Stomach (tissue), 8 donors: ENCODE measurements at regions not wholly inside any gene's neighbourhood (a gene's known extent, or its start where the extent isn't known, plus 50 kb on each side); places are given as distances from the start of the nearest gene placed in this dataset.

Experiments
- DNase-seq, 2 donors: peaks; one replicate each; pipeline versions ENCODE4 v3.0.0 to v3.0.0-alpha.2; 2013 to 2019
- H3K27ac ChIP-seq, 5 donors: fragments of 200-600 bp in 4 of 5; sonication (generic) in 4 of 5; one replicate each; pipeline ENCODE4 v1.5.1; 2013 to 2019; ENCODE audit warnings: mild to moderate bottlenecking in 1 of 5, moderate library complexity in 1 of 5
- H3K27me3 ChIP-seq, 3 donors: fragments of 200-600 bp; sonication (generic); one replicate each; pipeline ENCODE4 v1.5.1; 2017 to 2019; ENCODE audit warnings: mixed run types in 1 of 3
- H3K36me3 ChIP-seq, 4 donors: fragments of 200-600 bp; sonication (generic); 1 replicate in 3 of 4; 2 replicates in 1 of 4; pipeline ENCODE4 v1.5.1; 2016 to 2019
- H3K4me1 ChIP-seq, 4 donors: fragments of 200-600 bp; sonication (generic); one replicate each; pipeline ENCODE4 v1.5.1; 2016 to 2019
- H3K4me3 ChIP-seq, 4 donors: fragments of 200-600 bp; sonication (generic) in 3 of 4; one replicate each; pipeline ENCODE4 v1.5.1; 2016 to 2019; ENCODE audit warnings: mild to moderate bottlenecking in 1 of 4
- H3K9me3 ChIP-seq, 4 donors: fragments of 200-600 bp; sonication (generic); one replicate each; pipeline ENCODE4 v1.5.1; 2016 to 2019
- EP300 ChIP-seq: sonication (generic); formaldehyde crosslinking; IDR thresholded peaks from one replicate; pipeline ENCODE4 v1.6.1; 2017; ENCODE audit warnings: antibody characterized with exemption
- POLR2A ChIP-seq, 4 donors: fragments of 450-650 bp; IDR thresholded peaks; one replicate each; pipeline ENCODE4 v1.6.1; 2016; ENCODE audit warnings: antibody characterized with exemption in 4 of 4, control low read depth in 2 of 4, mild to moderate bottlenecking in 1 of 4, moderate library complexity in 1 of 4
- POLR2AphosphoS5 ChIP-seq, 3 donors: sonication (generic); formaldehyde crosslinking; IDR thresholded peaks; one replicate each; pipeline ENCODE4 v1.6.1; 2016; ENCODE audit warnings: antibody characterized with exemption in 3 of 3
- WGBS, 5 donors: extraction: QIAGEN DNeasy Blood & Tissue Kit in 3 of 5; methylation state at CpG; one replicate each; pipeline versions ENCODE4 v1.1.5 to v1.1.7; 2013 to 2018; 5-methylcytosine and 5-hydroxymethylcytosine counted together
- intact Hi-C: fragments of 100-400 bp; cut with DNase I; formaldehyde crosslinking; loops from one replicate; pipeline ENCODE4 v1.15.1; 2023; ENCODE audit warnings: low total_unique reads
- TF ChIP-seq, protein P1 (sequence below), 7 experiments: fragments of 450-650 bp in 4 of 7; fragments of 200-600 bp in 3 of 7; sonication (generic) in 3 of 7; IDR thresholded peaks; one replicate each; pipeline ENCODE4 v1.5.1; 2016 to 2019; ENCODE audit warnings: antibody characterized with exemption in 7 of 7, control low read depth in 2 of 7, mild to moderate bottlenecking in 1 of 7
- donor health status: healthy with polysubstance abuse.
- donor health status: Bipolar disorder and iron deficiency.
- donor health status: healthy.

DNA sequence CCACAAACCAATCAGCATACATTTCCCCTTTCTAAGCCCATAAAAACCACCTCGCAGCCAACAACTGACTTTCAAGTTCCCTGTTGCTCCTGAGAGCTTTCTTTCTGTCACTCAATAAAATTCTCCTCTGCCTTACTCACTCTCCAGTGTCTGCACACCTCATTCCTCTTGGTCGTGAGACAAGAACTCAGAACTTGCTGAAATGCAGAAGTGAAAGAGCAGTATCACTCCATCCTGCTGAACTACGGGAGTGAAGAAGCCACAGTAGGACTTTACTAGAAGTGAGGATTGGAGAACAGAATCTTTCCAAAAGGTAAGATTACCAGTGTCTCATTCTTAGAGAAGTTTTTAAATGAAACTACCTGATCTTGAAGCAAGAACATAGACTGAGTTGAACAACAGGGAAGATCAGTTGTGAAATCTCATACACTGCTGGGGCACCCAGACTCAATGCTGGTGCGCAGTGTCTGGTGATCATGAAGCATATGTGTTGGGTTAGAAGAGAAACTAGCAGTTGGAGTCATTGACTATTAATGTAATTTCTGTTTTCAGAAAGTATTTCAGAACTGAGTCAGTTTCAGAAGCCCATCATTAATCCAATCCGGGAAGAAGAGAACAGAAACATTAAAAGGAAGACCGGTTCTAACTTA lies 726.9 kb upstream of the TMPRSS15 start:
- intact Hi-C loops: no loop called here
- Histone ChIP-seq H3K27me3 (no peaks in the 10 kb centered on the region), H3K4me1 (no peaks in the 10 kb centered on the region), H3K36me3 (no peaks in the 10 kb centered on the region), H3K4me3 (no peak overlapping the region), H3K9me3 (peaks cover 0 to 8% (median 3%) of the 10 kb centered on the region in 4 donors), H3K27ac (no peak overlapping the region)
- TF ChIP-seq POLR2AphosphoS5 (IDR thresholded peaks at IDR 0.05) (no peak), POLR2A (IDR thresholded peaks at IDR 0.05) (no peak), EP300 (no peak)
- 57 to 76% (median 65%) methylated on average over 6 of the region's 6 CpGs for WGBS, 5 donors
- no peak for DNase-seq

DNA sequence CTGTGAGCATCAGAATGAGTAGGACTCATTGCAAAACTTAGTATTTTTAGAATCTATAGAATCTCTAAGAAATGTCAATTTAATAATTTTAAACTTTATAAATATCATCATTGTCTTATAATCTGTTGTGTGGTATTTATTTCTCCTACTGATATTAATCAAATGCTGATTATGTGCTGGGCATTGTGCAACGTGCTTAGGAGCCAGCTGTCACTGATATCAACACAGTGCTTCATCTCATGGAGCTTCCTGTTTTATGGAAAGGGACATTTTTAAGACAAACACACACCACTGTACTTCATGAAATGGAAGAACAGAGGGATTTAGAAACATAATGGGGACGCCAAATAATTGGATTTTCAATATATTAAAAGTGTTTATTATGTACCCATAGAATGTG lies 737.9 kb upstream of the TMPRSS15 start:
- no peaks in the 10 kb centered on the region for H3K9me3 ChIP-seq
- TF ChIP-seq POLR2AphosphoS5 (IDR thresholded peaks at IDR 0.05) (no peak), EP300 (no peak), POLR2A (IDR thresholded peaks at IDR 0.05) (no peak)
- TF ChIP-seq, protein P1, sequence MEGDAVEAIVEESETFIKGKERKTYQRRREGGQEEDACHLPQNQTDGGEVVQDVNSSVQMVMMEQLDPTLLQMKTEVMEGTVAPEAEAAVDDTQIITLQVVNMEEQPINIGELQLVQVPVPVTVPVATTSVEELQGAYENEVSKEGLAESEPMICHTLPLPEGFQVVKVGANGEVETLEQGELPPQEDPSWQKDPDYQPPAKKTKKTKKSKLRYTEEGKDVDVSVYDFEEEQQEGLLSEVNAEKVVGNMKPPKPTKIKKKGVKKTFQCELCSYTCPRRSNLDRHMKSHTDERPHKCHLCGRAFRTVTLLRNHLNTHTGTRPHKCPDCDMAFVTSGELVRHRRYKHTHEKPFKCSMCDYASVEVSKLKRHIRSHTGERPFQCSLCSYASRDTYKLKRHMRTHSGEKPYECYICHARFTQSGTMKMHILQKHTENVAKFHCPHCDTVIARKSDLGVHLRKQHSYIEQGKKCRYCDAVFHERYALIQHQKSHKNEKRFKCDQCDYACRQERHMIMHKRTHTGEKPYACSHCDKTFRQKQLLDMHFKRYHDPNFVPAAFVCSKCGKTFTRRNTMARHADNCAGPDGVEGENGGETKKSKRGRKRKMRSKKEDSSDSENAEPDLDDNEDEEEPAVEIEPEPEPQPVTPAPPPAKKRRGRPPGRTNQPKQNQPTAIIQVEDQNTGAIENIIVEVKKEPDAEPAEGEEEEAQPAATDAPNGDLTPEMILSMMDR (IDR thresholded peaks at IDR 0.05): no peak
- no peak overlapping the region for H3K27ac ChIP-seq
- H3K27me3 ChIP-seq: no peaks in the 10 kb centered on the region
- 27 to 47% (median 43%) methylated on average over 2 of the region's 2 CpGs for WGBS, 5 donors
- no peaks in the 10 kb centered on the region for H3K4me1 ChIP-seq
- intact Hi-C loops: no loop called here
- no peak overlapping the region for H3K4me3 ChIP-seq
- no peak for DNase-seq
- H3K36me3 ChIP-seq: no peaks in the 10 kb centered on the region

DNA sequence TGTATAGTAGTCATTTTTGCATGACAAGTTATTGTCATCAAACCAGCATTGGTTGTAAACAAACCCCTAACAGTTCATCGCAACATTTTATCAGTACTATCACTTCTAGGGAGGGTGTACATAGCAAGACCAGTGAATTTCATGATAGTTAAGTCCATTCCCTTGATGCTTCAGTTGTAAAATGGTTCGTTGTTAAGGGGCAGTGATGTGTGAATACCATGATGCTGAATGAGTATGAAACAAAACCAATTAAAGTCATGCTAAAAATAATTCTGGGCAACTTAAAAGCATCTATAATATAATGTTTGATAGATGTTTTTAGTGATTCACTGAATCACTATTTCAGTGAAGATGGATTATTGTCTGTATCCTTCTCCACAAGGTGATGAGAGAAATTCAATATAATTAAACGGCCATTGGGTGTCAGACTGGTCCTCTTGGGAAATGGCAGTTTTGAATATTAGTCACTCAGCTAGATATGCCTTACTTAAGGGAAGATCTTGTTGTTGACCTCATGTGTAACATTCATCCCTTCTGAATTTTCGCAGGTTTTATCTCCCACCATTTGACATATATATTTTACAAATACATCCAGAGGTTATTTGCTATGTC lies 742.2 kb upstream of the TMPRSS15 start:
- no peaks in the 10 kb centered on the region for H3K4me1 ChIP-seq
- intact Hi-C loops: no loop called here
- H3K9me3 ChIP-seq: no peaks in the 10 kb centered on the region
- H3K27me3 ChIP-seq: no peaks in the 10 kb centered on the region
- H3K36me3 ChIP-seq: no peaks in the 10 kb centered on the region
- 77 to 90% (median 80%) methylated on average over 4 of the region's 4 CpGs for WGBS, 5 donors
- DNase-seq: no peak
- no peak overlapping the region for H3K27ac ChIP-seq
- H3K4me3 ChIP-seq: no peak overlapping the region
- TF ChIP-seq POLR2AphosphoS5 (IDR thresholded peaks at IDR 0.05) (no peak), POLR2A (IDR thresholded peaks at IDR 0.05) (no peak), EP300 (no peak)
- TF ChIP-seq, protein P1 (IDR thresholded peaks at IDR 0.05): no peak

DNA sequence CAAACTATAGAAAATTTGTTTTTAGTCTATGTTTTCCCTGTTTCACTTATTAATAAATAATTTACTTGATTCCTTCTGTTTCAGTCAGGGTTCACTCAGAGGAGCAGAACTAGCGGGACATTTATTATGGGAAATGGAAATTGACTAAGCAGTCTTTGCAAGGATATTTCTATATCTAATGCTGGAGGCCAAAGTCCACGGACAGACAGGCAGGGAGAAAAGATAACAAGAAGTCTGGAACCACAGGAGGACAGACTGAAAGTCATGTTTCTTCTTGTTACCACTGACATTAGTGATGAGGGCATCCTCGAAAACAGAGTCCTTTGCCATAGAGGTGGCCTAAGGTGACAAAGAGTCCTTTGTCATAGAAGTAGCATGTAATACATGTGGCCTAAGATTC lies 744.5 kb upstream of the TMPRSS15 start:
- DNase-seq: no peak
- Histone ChIP-seq H3K4me3 (no peak overlapping the region), H3K36me3 (no peaks in the 10 kb centered on the region), H3K9me3 (no peaks in the 10 kb centered on the region), H3K27me3 (no peaks in the 10 kb centered on the region), H3K27ac (no peak overlapping the region), H3K4me1 (no peaks in the 10 kb centered on the region)
- 64 to 74% (median 65%) methylated on average over 3 of the region's 3 CpGs for WGBS, 5 donors
- TF ChIP-seq, protein P1 (IDR thresholded peaks at IDR 0.05): no peak
- TF ChIP-seq EP300 (no peak), POLR2AphosphoS5 (IDR thresholded peaks at IDR 0.05) (no peak), POLR2A (IDR thresholded peaks at IDR 0.05) (no peak)
- intact Hi-C loops: no loop called here

DNA sequence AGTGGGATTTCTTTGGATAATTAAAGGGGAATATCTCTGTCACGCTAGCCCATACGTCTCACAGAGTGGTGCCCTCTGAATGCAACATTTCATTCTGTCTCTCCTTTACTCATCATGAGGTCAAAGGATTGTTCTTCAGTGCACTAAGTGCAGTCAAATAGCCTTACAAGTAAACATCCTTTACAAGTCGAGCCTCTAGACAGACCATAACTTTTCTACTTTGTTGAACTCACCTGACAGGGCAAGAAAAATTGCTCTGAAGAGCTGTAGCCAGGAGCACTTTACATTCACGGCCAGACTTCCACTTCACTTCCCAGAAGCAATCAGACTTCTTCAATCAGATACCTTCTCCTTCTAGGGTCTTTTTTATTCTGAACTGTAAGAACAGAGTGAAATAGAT lies 768.0 kb upstream of the TMPRSS15 start:
- intact Hi-C loops: no loop called here
- 38 to 53% (median 42%) methylated on average over 4 of the region's 4 CpGs for WGBS, 5 donors
- H3K9me3 ChIP-seq: no peaks in the 10 kb centered on the region
- H3K4me1 ChIP-seq: no peaks in the 10 kb centered on the region
- TF ChIP-seq EP300: no peak
- TF ChIP-seq, protein P1 (IDR thresholded peaks at IDR 0.05): no peak
- TF ChIP-seq POLR2AphosphoS5 (IDR thresholded peaks at IDR 0.05): no peak
- TF ChIP-seq POLR2A (IDR thresholded peaks at IDR 0.05): no peak
- H3K27ac ChIP-seq: no peak overlapping the region
- H3K4me3 ChIP-seq: no peak overlapping the region
- peak in 1 of 2 donors; percentile 25 for DNase-seq
- no peaks in the 10 kb centered on the region for H3K36me3 ChIP-seq
- no peaks in the 10 kb centered on the region for H3K27me3 ChIP-seq
